Upper lobe of left lung (tissue), 6 donors: ENCODE measurements at regions not wholly inside any gene's neighbourhood (a gene's known extent, or its start where the extent isn't known, plus 50 kb on each side); places are given as distances from the start of the nearest gene placed in this dataset.
"Not testable (repeated sequence)": the region's sequence is repeated elsewhere in the genome, so short reads cannot be mapped to it uniquely, and the experiment has no call there.

Source experiments
- ATAC-seq, 2 donors: fragments of 200-7000 bp; cut with Tn5 transposase; one replicate each; pipeline ENCODE4 v1.9.1; 2022; ENCODE audit warnings: mild to moderate bottlenecking in 2 of 2, moderate library complexity in 2 of 2; ENCODE audit not compliant: low FRiP score in 2 of 2
- DNase-seq, 2 donors: peaks; one replicate each; pipeline ENCODE4 v3.0.0-alpha.2; 2019 to 2020
- H3K27ac ChIP-seq, 4 donors: fragments of 200-600 bp; sonication (generic); one replicate each; pipeline ENCODE4 v1.5.1; 2016 to 2019
- H3K27me3 ChIP-seq, 4 donors: fragments of 200-600 bp; sonication (generic); one replicate each; pipeline ENCODE4 v1.5.1; 2017 to 2019
- H3K36me3 ChIP-seq, 4 donors: fragments of 200-600 bp; sonication (generic); one replicate each; pipeline ENCODE4 v1.5.1; 2016 to 2019
- H3K4me1 ChIP-seq, 4 donors: fragments of 200-600 bp; sonication (generic); one replicate each; pipeline ENCODE4 v1.5.1; 2018 to 2019
- H3K4me3 ChIP-seq, 4 donors: fragments of 200-600 bp; sonication (generic); one replicate each; pipeline ENCODE4 v1.5.1; 2017 to 2019; ENCODE audit warnings: mild to moderate bottlenecking in 2 of 4, moderate library complexity in 1 of 4
- H3K9me3 ChIP-seq, 4 donors: fragments of 200-600 bp; sonication (generic); one replicate each; pipeline ENCODE4 v1.5.1; 2018 to 2019
- CTCF ChIP-seq, 6 experiments: fragments of 450-650 bp in 4 of 6; fragments of 200-600 bp in 2 of 6; sonication (generic) in 2 of 6; IDR thresholded peaks; one replicate each; pipeline ENCODE4 v1.5.1; 2016 to 2019; ENCODE audit warnings: antibody characterized with exemption in 6 of 6
- EP300 ChIP-seq, 4 donors: sonication (generic); formaldehyde crosslinking; IDR thresholded peaks; one replicate each; pipeline ENCODE4 v1.5.1; 2017; ENCODE audit warnings: antibody characterized with exemption in 4 of 4, control low read depth in 2 of 4
- POLR2A ChIP-seq, 4 donors: fragments of 450-650 bp; IDR thresholded peaks; one replicate each; pipeline ENCODE4 v1.5.1; 2016 to 2017; ENCODE audit warnings: antibody characterized with exemption in 4 of 4, mild to moderate bottlenecking in 2 of 4
- POLR2AphosphoS5 ChIP-seq, 2 donors: sonication (generic); formaldehyde crosslinking; IDR thresholded peaks; one replicate each; pipeline ENCODE4 v1.5.1; 2017; ENCODE audit warnings: antibody characterized with exemption in 2 of 2
- WGBS, 2 donors: methylation state at CpG; one replicate each; pipeline ENCODE4 v1.1.5; 2017 to 2018; 5-methylcytosine and 5-hydroxymethylcytosine counted together
- donor health status: DM: no; HTN: no; CAD: no; lungs with moderate emphysema.
- donor health status: DM: no; HTN: yes; CAD: no; lungs with severe emphysema.

DNA sequence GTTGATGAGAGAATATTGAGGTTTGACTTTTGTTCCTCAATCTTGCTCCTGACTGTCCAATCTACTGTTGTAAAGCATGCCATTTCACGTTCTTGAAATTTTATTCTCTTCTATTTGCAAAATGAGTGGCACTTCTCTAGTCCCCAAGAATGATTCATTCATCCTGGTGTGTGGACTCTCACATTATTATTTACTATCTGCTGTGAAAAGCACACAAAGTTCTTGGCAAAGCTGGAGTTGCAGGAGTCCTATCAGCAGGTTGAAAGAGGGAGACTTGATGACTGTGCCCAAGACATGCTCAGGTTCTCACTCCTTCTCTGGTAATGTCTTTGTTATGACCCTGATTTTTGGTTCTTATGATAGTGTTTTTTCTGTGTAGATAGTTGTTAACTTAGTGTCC lies 382.6 kb downstream of the DMRTA1 start:
- DNase-seq, result no peak
- Histone ChIP-seq H3K4me1 (no peaks in the 10 kb centered on the region), H3K4me3 (no peak overlapping the region), H3K27ac (no peak overlapping the region), H3K27me3 (no peaks in the 10 kb centered on the region), H3K9me3 (no peaks in the 10 kb centered on the region), H3K36me3 (no peaks in the 10 kb centered on the region)
- WGBS, 2 donors, result 39 to 50% methylated on average over 1 of the region's 1 CpG
- TF ChIP-seq EP300 (IDR thresholded peaks at IDR 0.05) (no peak), CTCF (IDR thresholded peaks at IDR 0.05) (no peak), POLR2AphosphoS5 (IDR thresholded peaks at IDR 0.05) (no peak), POLR2A (IDR thresholded peaks at IDR 0.05) (no peak)
- ATAC-seq, result no peak

DNA sequence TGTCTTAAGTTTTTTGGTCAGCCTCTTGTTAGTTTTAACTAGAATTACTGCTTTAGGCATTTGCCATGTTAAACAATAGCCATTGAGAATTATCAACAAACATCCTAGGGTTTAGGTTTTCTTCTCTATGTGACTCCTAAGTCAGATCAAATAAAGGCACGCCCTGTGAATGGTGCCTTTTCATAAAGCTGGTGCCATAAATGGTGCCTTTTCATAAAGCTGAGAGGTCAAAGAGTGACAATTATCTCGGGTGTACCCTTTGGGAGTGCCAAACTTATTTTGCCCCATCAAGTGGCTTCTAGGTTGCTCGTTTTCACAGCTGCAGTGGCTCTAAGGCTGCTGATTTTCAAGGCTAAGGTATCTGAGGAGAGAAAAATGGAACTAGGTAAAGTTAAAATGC lies 391.6 kb downstream of the DMRTA1 start:
- no peaks in the 10 kb centered on the region for H3K36me3 ChIP-seq
- H3K9me3 ChIP-seq, result no peaks in the 10 kb centered on the region
- H3K4me3 ChIP-seq, result no peak overlapping the region
- no peak overlapping the region for H3K27ac ChIP-seq
- DNase-seq, result no peak
- no peak for ATAC-seq
- no peaks in the 10 kb centered on the region for H3K27me3 ChIP-seq
- no peaks in the 10 kb centered on the region for H3K4me1 ChIP-seq
- no peak for TF ChIP-seq EP300 (IDR thresholded peaks at IDR 0.05)
- no peak for TF ChIP-seq POLR2AphosphoS5 (IDR thresholded peaks at IDR 0.05)
- no peak for TF ChIP-seq POLR2A (IDR thresholded peaks at IDR 0.05)
- no peak for TF ChIP-seq CTCF (IDR thresholded peaks at IDR 0.05)
- WGBS, 2 donors, result 49 to 53% methylated on average over 3 of the region's 3 CpGs

- Histone ChIP-seq H3K9me3 (peaks cover 0 to 16% (median 12%) of the 10 kb centered on the region in 4 donors), H3K4me1 (no peaks in the 10 kb centered on the region), H3K36me3 (no peaks in the 10 kb centered on the region), H3K27ac (no peak overlapping the region), H3K4me3 (no peak overlapping the region), H3K27me3 (no peaks in the 10 kb centered on the region)
- DNase-seq (no peak), ATAC-seq (no peak)
- TF ChIP-seq POLR2A (IDR thresholded peaks at IDR 0.05), result no peak
- TF ChIP-seq POLR2AphosphoS5 (IDR thresholded peaks at IDR 0.05), result no peak
- TF ChIP-seq EP300 (IDR thresholded peaks at IDR 0.05), result no peak
- TF ChIP-seq CTCF (IDR thresholded peaks at IDR 0.05), result no peak
Observed at GRCh38 chr9:22840641-22841040, 394.0 kb downstream of the DMRTA1 start.

DNA sequence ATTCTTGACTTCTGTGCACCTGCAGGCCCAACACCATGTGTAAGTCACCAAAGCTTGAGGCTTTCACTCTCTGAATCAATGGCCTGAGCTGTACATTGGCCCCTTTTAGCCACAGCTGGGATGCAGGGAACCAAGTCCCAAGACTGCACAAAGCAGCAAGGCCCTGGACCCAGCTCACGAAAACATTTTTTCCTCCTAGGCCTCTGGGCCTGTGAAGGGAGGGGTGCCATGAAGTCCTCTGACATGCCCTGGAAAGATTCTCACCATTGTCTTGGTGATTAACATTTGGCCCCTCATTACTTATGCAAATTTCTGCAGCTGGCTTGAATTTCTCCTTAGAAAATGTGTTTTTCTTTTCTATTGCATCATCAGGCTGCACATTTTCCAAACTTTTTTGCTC lies 398.6 kb downstream of the DMRTA1 start:
- H3K4me3 ChIP-seq, H3K27ac ChIP-seq, H3K27me3 ChIP-seq, ATAC-seq, DNase-seq, H3K4me1 ChIP-seq, H3K36me3 ChIP-seq: not testable (repeated sequence)
- 78 to 100% methylated on average over 1 of the region's 1 CpG for WGBS, 2 donors
- peaks cover 0 to 28% (median 18%) of the 10 kb centered on the region in 4 donors for H3K9me3 ChIP-seq

- H3K36me3 ChIP-seq, result no peaks in the 10 kb centered on the region
- no peak for TF ChIP-seq POLR2AphosphoS5 (IDR thresholded peaks at IDR 0.05)
- TF ChIP-seq EP300 (IDR thresholded peaks at IDR 0.05), result no peak
- no peak for TF ChIP-seq POLR2A (IDR thresholded peaks at IDR 0.05)
- no peak for TF ChIP-seq CTCF (IDR thresholded peaks at IDR 0.05)
- no peak for ATAC-seq
- H3K9me3 ChIP-seq, result no peaks in the 10 kb centered on the region
- no peak overlapping the region for H3K27ac ChIP-seq
- H3K4me3 ChIP-seq, result no peak overlapping the region
- no peaks in the 10 kb centered on the region for H3K27me3 ChIP-seq
- no peaks in the 10 kb centered on the region for H3K4me1 ChIP-seq
- no peak for DNase-seq
Observed at GRCh38 chr9:22855980-22856379, 409.4 kb downstream of the DMRTA1 start.
